GM10266 (cell line): ENCODE measurements at regions not wholly inside any gene's neighbourhood (a gene's known extent, or its start where the extent isn't known, plus 50 kb on each side); places are given as distances from the start of the nearest gene placed in this dataset.

Source experiments
- DNase-seq: peaks from one replicate; pipeline ENCODE4 v3.0.0; 2012; ENCODE audit errors: extremely low spot score
- TF ChIP-seq, protein P1 (sequence below): IDR thresholded peaks from 2 replicates; pipeline ENCODE4 v1.5.1; 2012; ENCODE audit warnings: mild to moderate bottlenecking, low read depth; ENCODE audit not compliant: control insufficient read depth, insufficient read depth; ENCODE audit errors: missing control alignments

DNA sequence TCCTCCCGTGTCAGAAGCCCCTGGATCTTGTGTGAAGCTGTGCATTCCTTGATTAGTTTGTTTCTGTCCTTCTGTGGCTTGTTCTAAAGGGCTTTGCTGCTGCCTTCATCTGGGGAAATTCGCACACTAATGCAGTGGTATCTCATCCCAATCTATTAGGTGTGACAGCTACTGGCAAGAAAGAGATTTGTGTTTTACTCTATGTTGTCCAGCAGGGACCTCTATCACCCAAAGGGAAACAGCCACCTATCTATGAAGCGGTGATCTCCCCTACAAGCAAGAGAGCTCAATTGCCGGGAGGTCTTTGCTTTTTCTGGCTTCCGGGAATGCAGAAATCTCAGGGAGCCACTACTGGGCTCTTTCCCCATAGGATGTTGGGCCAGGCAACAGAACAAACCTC, 151.8 kb downstream of the NRN1 start:
- TF ChIP-seq, protein P1, sequence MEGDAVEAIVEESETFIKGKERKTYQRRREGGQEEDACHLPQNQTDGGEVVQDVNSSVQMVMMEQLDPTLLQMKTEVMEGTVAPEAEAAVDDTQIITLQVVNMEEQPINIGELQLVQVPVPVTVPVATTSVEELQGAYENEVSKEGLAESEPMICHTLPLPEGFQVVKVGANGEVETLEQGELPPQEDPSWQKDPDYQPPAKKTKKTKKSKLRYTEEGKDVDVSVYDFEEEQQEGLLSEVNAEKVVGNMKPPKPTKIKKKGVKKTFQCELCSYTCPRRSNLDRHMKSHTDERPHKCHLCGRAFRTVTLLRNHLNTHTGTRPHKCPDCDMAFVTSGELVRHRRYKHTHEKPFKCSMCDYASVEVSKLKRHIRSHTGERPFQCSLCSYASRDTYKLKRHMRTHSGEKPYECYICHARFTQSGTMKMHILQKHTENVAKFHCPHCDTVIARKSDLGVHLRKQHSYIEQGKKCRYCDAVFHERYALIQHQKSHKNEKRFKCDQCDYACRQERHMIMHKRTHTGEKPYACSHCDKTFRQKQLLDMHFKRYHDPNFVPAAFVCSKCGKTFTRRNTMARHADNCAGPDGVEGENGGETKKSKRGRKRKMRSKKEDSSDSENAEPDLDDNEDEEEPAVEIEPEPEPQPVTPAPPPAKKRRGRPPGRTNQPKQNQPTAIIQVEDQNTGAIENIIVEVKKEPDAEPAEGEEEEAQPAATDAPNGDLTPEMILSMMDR = no peak
- no peak for DNase-seq

DNA sequence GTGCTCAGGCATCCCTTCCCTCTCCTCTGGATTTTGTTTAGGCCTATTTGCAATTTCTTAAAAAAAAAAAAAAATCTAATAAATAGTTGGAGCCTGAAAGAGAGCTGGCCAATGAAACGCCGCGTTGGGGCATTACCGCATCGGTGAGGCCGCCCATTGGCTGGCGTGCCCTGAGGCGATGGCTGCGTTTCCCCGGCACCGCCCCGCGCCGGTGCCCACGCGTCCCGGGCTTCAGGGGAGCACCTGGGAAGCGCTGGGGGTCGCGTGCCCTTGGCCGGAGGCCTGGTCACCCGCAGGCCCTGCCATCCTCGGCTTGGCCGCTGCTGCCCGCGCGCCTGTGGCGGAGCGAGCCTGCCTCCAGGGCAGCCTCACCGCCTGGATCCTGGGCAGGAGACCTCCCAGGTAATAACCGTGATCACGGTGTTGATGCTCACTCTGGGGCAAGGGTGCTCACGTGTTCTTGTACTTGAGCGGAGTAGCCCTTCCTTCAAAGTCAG, 155.4 kb downstream of the NRN1 start:
- TF ChIP-seq, protein P1 = no peak
- peak; percentile 69 for DNase-seq

DNA sequence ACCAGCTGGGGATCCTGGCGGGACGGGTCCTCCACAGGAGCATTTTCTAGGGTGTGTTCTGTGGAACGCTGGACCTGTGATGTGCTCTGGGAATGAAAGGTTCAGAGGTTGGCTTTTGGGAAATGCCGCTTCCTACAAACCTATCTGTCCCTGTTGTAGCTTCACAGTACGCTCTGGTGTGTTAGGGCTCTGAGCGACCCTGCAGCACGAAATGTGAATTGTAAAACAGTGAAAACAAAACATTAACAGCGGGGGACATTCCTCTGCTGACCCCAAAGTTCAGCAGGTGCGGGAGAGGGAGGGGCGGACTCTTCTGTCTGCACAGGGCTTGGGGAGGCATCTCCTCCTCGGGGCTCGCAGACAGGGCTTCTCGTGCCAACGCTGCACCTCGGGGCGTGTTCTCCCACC, 155.9 kb downstream of the NRN1 start:
- TF ChIP-seq, protein P1 = no peak
- DNase-seq = no peak

DNA sequence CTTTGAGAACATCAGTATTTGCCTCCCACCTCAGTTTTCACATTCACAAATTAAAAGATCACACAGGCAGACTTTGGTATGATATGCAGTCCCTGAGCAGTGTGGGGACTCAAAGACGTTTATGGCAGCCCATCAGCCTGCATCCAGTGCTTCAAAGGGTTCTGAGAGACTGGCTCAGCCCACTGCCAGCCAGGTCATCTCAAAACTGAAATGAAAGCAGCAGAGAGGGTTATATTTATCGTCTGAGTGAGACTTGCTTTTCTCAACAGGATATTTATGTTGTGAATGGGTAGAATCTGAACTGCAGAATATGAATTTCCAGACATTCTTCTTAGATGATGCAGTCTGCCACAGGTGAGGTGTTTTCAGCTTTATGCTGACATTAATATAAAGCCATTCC, 159.8 kb downstream of the NRN1 start:
- TF ChIP-seq, protein P1 = no peak
- DNase-seq = no peak

DNA sequence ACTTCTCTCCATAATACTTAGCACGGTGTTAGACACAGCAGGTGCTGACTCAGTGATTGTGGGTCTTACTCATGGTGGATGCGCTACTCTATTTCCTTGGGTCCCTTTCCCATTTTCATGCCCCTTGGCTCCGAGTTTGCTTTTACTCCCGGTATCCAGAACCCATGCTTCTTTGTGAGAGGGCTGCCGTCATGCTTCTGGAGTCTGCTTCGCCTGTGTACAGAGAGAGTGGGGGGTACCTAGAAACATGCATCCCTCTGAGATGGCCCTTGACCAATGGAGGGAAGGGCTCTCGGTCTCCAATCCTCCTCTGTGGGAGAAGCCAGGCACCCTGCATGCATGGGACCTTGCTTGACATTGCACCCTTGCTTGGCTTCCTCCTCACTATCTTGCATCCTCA, 160.4 kb downstream of the NRN1 start:
- TF ChIP-seq, protein P1 = no peak
- DNase-seq = no peak

DNA sequence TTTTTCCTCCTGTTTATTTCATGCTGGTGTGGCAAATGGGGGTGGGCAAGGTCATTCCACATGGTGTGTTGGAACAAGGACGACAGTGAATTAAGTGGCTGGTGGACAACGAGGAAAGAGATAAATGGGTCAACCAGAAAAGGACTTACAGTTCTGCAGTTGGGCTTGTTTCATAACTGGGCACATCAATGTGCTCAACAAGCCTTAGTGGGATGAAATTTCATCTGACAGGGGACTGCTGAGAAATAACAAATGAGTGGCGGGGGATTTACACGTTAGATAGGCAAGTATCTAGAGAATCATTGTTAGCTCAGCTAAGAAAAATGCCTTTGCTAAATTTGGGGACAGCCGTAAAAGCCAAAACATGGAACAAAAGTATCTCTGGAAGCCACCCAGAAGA, 163.6 kb downstream of the NRN1 start:
- DNase-seq = no peak
- TF ChIP-seq, protein P1 = no peak

DNA sequence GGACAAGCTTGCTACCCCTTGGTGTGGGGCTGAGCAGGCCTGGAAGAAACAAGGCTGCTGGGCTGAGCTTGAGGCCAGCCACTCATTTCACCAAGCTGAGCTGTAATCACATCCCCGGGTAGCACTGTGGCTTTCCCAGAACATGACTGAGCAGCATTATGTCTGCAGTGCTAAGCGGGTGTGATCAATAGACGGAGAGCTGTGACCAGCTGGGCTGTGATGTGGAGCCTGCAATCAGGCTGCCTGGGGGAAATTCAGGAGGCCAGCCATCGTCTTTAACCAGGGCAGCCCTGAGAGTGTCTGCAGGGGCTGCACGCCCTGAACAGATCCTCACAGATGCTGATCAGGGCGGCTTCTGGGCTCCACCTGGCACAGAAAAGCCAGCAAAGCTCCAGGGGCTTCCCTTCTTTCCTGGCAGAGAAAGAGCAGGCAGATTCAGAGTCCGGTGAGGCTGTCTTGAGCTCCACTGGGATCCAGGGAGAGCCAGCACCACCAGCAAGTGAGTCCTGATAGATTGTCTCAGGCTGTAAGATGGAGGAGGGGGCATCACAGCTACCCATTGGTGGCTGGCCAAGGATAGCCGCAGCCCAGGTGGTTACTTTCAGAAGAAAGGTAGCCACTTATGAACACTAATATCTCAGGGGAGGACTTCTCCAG, 165.9 kb downstream of the NRN1 start:
- DNase-seq = no peak
- TF ChIP-seq, protein P1 = no peak
